Activated CD4-positive, alpha-beta T cell treated with anti-CD3 and anti-CD28 coated beads, Interleukin-2, amount 50 U/mL, for 24 hours (primary cell): ENCODE measurements at regions not wholly inside any gene's neighbourhood (a gene's known extent, or its start where the extent isn't known, plus 50 kb on each side); places are given as distances from the start of the nearest gene placed in this dataset.

Source experiments
- DNase-seq, 2 donors: peaks; one replicate each; pipeline ENCODE4 v3.0.0-alpha.2; 2020; ENCODE audit warnings: low read depth in 1 of 2, low spot score in 1 of 2

- no peak for DNase-seq
These were observed 166.6 kb downstream of the TLE3 start for GRCh38 chr15:69931156-69931555.

- no peak for DNase-seq
These were observed 163.1 kb downstream of the TLE3 start for GRCh38 chr15:69934607-69935006.

GRCh38 chr15:69939513-69940440 is 157.9 kb downstream of the TLE3 start:
- no peak for DNase-seq

- no peak for DNase-seq
These were observed 157.0 kb downstream of the TLE3 start for GRCh38 chr15:69940441-69941300.

- DNase-seq, result no peak
These were observed 156.5 kb downstream of the TLE3 start for GRCh38 chr15:69941301-69941605.

- no peak for DNase-seq
These were observed 155.8 kb downstream of the TLE3 start for GRCh38 chr15:69941706-69942495.

- DNase-seq, result no peak
These were observed 154.1 kb downstream of the TLE3 start for GRCh38 chr15:69943637-69944036.

- DNase-seq, result no peak
These were observed 152.0 kb downstream of the TLE3 start for GRCh38 chr15:69945729-69946128.

GRCh38 chr15:69946870-69947269 is 150.8 kb downstream of the TLE3 start:
- DNase-seq, result no peak

- DNase-seq, result no peak
These were observed 150.3 kb downstream of the TLE3 start for GRCh38 chr15:69947394-69947793.

- no peak for DNase-seq
These were observed 148.2 kb downstream of the TLE3 start for GRCh38 chr15:69949485-69949884.

- DNase-seq, result no peak
These were observed 146.3 kb downstream of the TLE3 start for GRCh38 chr15:69951256-69951897.

- DNase-seq, result no peak
These were observed 145.7 kb downstream of the TLE3 start for GRCh38 chr15:69951898-69952555.

GRCh38 chr15:69953051-69953450 is 144.7 kb downstream of the TLE3 start:
- no peak for DNase-seq

- no peak for DNase-seq
These were observed 143.9 kb downstream of the TLE3 start for GRCh38 chr15:69953816-69954215.

- no peak for DNase-seq
These were observed 143.1 kb downstream of the TLE3 start for GRCh38 chr15:69954666-69955065.

- no peak for DNase-seq
These were observed 142.3 kb downstream of the TLE3 start for GRCh38 chr15:69955240-69955894.

- no peak for DNase-seq
These were observed 141.3 kb downstream of the TLE3 start for GRCh38 chr15:69956417-69956816.

GRCh38 chr15:69957175-69957574 is 140.5 kb downstream of the TLE3 start:
- DNase-seq, result no peak
